ENCODE measurements at regions not wholly inside any gene's neighbourhood (a gene's known extent, or its start where the extent isn't known, plus 50 kb on each side); places are given as distances from the start of the nearest gene placed in this dataset.
A peak's percentile ranks its signal among the peaks of the same experiment; 100 is the strongest.
"Not testable (repeated sequence)": the region's sequence is repeated elsewhere in the genome, so short reads cannot be mapped to it uniquely, and the experiment has no call there.

- DNase-seq: no peak
Observed at GRCh38 chr4:87901422-87901992, 68.7 kb downstream of the MEPE start.

GRCh38 chr4:87904639-87905160 is 70.8 kb upstream of the SPP1 start:
- DNase-seq: no peak

- no peak for DNase-seq
Observed at GRCh38 chr4:87908336-87908735, 67.2 kb upstream of the SPP1 start.

- no peak for DNase-seq
Observed at GRCh38 chr4:87910795-87911194, 64.7 kb upstream of the SPP1 start.

GRCh38 chr4:87911252-87911774 is 64.2 kb upstream of the SPP1 start:
- DNase-seq: peak; percentile 13 to 42

GRCh38 chr4:87912164-87913004 is 63.1 kb upstream of the SPP1 start:
- DNase-seq: no peak

GRCh38 chr4:87913896-87914295 is 61.6 kb upstream of the SPP1 start:
- DNase-seq: no peak

GRCh38 chr4:87915621-87916020 is 59.9 kb upstream of the SPP1 start:
- DNase-seq: no peak

- DNase-seq: no peak
Observed at GRCh38 chr4:87916626-87917025, 58.9 kb upstream of the SPP1 start.

GRCh38 chr4:87917911-87918310 is 57.6 kb upstream of the SPP1 start:
- DNase-seq: not testable (repeated sequence)

GRCh38 chr4:87918314-87919058 is 57.0 kb upstream of the SPP1 start:
- DNase-seq: no peak

GRCh38 chr4:87919304-87919703 is 56.2 kb upstream of the SPP1 start:
- DNase-seq: not testable (repeated sequence)

- DNase-seq: no peak
Observed at GRCh38 chr4:87919941-87920340, 55.6 kb upstream of the SPP1 start.

- no peak for DNase-seq
Observed at GRCh38 chr4:87920478-87920877, 55.0 kb upstream of the SPP1 start.

- not testable (repeated sequence) for DNase-seq
Observed at GRCh38 chr4:87921626-87922479, 53.7 kb upstream of the SPP1 start.

- DNase-seq: not testable (repeated sequence)
Observed at GRCh38 chr4:87924146-87924545, 51.4 kb upstream of the SPP1 start.

Data from hippocampal formation (tissue), 2 donors.